Activated CD4-positive, alpha-beta T cell treated with anti-CD3 and anti-CD28 coated beads, Interleukin-2, amount 50 U/mL, for 16 hours (primary cell): ENCODE measurements at regions not wholly inside any gene's neighbourhood (a gene's known extent, or its start where the extent isn't known, plus 50 kb on each side); places are given as distances from the start of the nearest gene placed in this dataset.
"Not testable (repeated sequence)": the region's sequence is repeated elsewhere in the genome, so short reads cannot be mapped to it uniquely, and the experiment has no call there.

Source experiments
- DNase-seq: peaks from one replicate; pipeline ENCODE4 v3.0.0-alpha.2; 2020

- DNase-seq: not testable (repeated sequence)
Observed at GRCh38 chr4:8965896-8966295, 94.3 kb upstream of the HMX1 start.

- not testable (repeated sequence) for DNase-seq
Observed at GRCh38 chr4:8964201-8964788, 92.7 kb upstream of the HMX1 start.

- DNase-seq: not testable (repeated sequence)
Observed at GRCh38 chr4:8963533-8963932, 91.9 kb upstream of the HMX1 start.

GRCh38 chr4:8961343-8961742, 89.7 kb upstream of the HMX1 start:
- DNase-seq: peak; percentile 74

- DNase-seq: not testable (repeated sequence)
Observed at GRCh38 chr4:8959471-8959870, 87.8 kb upstream of the HMX1 start.

- not testable (repeated sequence) for DNase-seq
Observed at GRCh38 chr4:8954001-8954400, 82.4 kb upstream of the HMX1 start.

GRCh38 chr4:8952791-8953190, 81.2 kb upstream of the HMX1 start:
- not testable (repeated sequence) for DNase-seq

GRCh38 chr4:8952109-8952508, 80.5 kb upstream of the HMX1 start:
- not testable (repeated sequence) for DNase-seq

- not testable (repeated sequence) for DNase-seq
Observed at GRCh38 chr4:8945506-8945905, 73.9 kb upstream of the HMX1 start.

- DNase-seq: not testable (repeated sequence)
Observed at GRCh38 chr4:8943367-8943766, 71.7 kb upstream of the HMX1 start.

- not testable (repeated sequence) for DNase-seq
Observed at GRCh38 chr4:8942088-8942487, 70.4 kb upstream of the HMX1 start.

- DNase-seq: not testable (repeated sequence)
Observed at GRCh38 chr4:8941492-8941805, 69.8 kb upstream of the HMX1 start.

- peak; percentile 15 for DNase-seq
Observed at GRCh38 chr4:8940792-8941491, 69.3 kb upstream of the HMX1 start.

- no peak for DNase-seq
Observed at GRCh38 chr4:8939840-8940742, 68.5 kb upstream of the HMX1 start.

- no peak for DNase-seq
Observed at GRCh38 chr4:8939160-8939839, 67.7 kb upstream of the HMX1 start.

- DNase-seq: no peak
Observed at GRCh38 chr4:8938623-8939022, 67.0 kb upstream of the HMX1 start.

GRCh38 chr4:8938137-8938536, 66.5 kb upstream of the HMX1 start:
- DNase-seq: no peak

- DNase-seq: no peak
Observed at GRCh38 chr4:8932884-8933283, 61.2 kb upstream of the HMX1 start.

GRCh38 chr4:8928074-8928473, 56.4 kb upstream of the HMX1 start:
- DNase-seq: no peak

- no peak for DNase-seq
Observed at GRCh38 chr4:8922481-8922880, 50.8 kb upstream of the HMX1 start.

GRCh38 chr4:8921465-8921864, 49.8 kb upstream of the HMX1 start:
- no peak for DNase-seq
